HCT116 (cell line): ENCODE measurements at regions not wholly inside any gene's neighbourhood (a gene's known extent, or its start where the extent isn't known, plus 50 kb on each side); places are given as distances from the start of the nearest gene placed in this dataset.

Experiments used
- ATAC-seq: fragments of 200-7000 bp; cut with Tn5 transposase; 2 replicates; pipeline ENCODE4 v1.9.1; 2020; ENCODE audit warnings: mild to moderate bottlenecking, moderate library complexity
- BruUV-seq: library from RNA; stranded (reverse); fragments of 400-500 nt; replicated peaks from 2 replicates; lab custom pipeline; 2021; lab: Mats Ljungman, UMichigan
- CTCF ChIA-PET: fragments of 300-600 bp; sonication (Branson Sonifier 250); formaldehyde crosslinking; loops from one replicate; lab custom pipeline; 2021; ENCODE audit warnings: antibody characterized with exemption; lab: Charles Lee
- POLR2A ChIA-PET: fragments of 300-600, 350-600 bp; sonication (Branson Sonifier 250); formaldehyde crosslinking; loops from one replicate; lab custom pipeline; 2021; ENCODE audit warnings: antibody characterized with exemption; lab: Charles Lee
- RAD21 ChIA-PET, 2 experiments: fragments of 300-600 bp; sonication (Branson Sonifier 250); formaldehyde crosslinking; loops; one replicate each; lab custom pipeline; 2023; ENCODE audit warnings: low total read pairs in 2 of 2; ENCODE audit not compliant: uncharacterized antibody in 2 of 2, unreplicated experiment in 2 of 2, low non-redundant PET in 1 of 2; lab: Charles Lee
- DNase-seq: peaks from one replicate; pipeline ENCODE4 v3.0.0-alpha.2; 2010; ENCODE audit warnings: low read depth, low spot score
- H2AFZ ChIP-seq: fragments of 200-600 bp; shearing (Covaris generic), sonication (generic); 2 replicates; pipeline ENCODE4 v1.6.1; 2017; ENCODE audit warnings: low read depth, mixed run types, mixed read lengths, antibody characterized with exemption, low read length; ENCODE audit not compliant: poor library complexity, severe bottlenecking
- H3K27ac ChIP-seq: 2 replicates; pipeline ENCODE4 v1.5.1; 2012; ENCODE audit warnings: low read depth, low read length
- H3K27me3 ChIP-seq: fragments of 200-600 bp; sonication (generic); 2 replicates; pipeline ENCODE4 v1.6.1; 2016; ENCODE audit warnings: mixed run types, low read length, mixed read lengths; ENCODE audit not compliant: insufficient read depth
- H3K36me3 ChIP-seq, 2 experiments: fragments of 200-500 bp in 1 of 2; fragments of 200-600 bp in 1 of 2; sonication (Bioruptor generic) in 1 of 2; sonication (generic) in 1 of 2; 2 replicates each; pipeline versions ENCODE4 v1.5.1 to v1.6.1; 2014 to 2016; ENCODE audit warnings: low read length in 2 of 2, inconsistent platforms in 1 of 2, mixed read lengths in 1 of 2, mixed run types in 1 of 2; ENCODE audit not compliant: insufficient read depth in 2 of 2, control insufficient read depth in 1 of 2
- H3K4me1 ChIP-seq, 2 experiments: fragments of 200-600 bp in 1 of 2; sonication (generic) in 1 of 2; 2 replicates each; pipeline versions ENCODE4 v1.5.1 to v1.6.1; 2012 to 2017; ENCODE audit warnings: low read length in 2 of 2, inconsistent platforms in 1 of 2, mild to moderate bottlenecking in 1 of 2, mixed read lengths in 1 of 2, mixed run types in 1 of 2, moderate library complexity in 1 of 2; ENCODE audit not compliant: insufficient read depth in 2 of 2, control insufficient read depth in 1 of 2
- H3K4me2 ChIP-seq: fragments of 200-600 bp; sonication (generic); 2 replicates; pipeline ENCODE4 v1.6.1; 2017; ENCODE audit warnings: mixed run types, low read length, mixed read lengths
- H3K4me3 ChIP-seq, 2 experiments: fragments of 200-600 bp in 1 of 2; sonication (generic) in 1 of 2; replicated peaks in 1 of 2; 2 replicates each; pipeline ENCODE4 v1.5.1; 2011 to 2016; ENCODE audit warnings: low read length in 2 of 2, control low read depth in 1 of 2, low read depth in 1 of 2, mild to moderate bottlenecking in 1 of 2, mixed read lengths in 1 of 2, mixed run types in 1 of 2
- H3K79me2 ChIP-seq: fragments of 200-600 bp; sonication (generic); 2 replicates; pipeline ENCODE4 v1.6.1; 2017; ENCODE audit warnings: mild to moderate bottlenecking, mixed run types, low read length, moderate library complexity, mixed read lengths; ENCODE audit not compliant: insufficient read depth
- H3K9ac ChIP-seq: fragments of 200-600 bp; sonication (generic); 2 replicates; pipeline ENCODE4 v1.6.1; 2016; ENCODE audit warnings: low read length, mixed read lengths
- H3K9me2 ChIP-seq: fragments of 200-600 bp; sonication (generic), shearing (Covaris generic); 2 replicates; pipeline ENCODE4 v1.6.1; 2017; ENCODE audit warnings: mixed run types, mild to moderate bottlenecking, moderate library complexity; ENCODE audit not compliant: insufficient read depth
- H3K9me3 ChIP-seq, 2 experiments: fragments of 200-500 bp in 1 of 2; fragments of 200-600 bp in 1 of 2; sonication (Bioruptor generic) in 1 of 2; sonication (generic) in 1 of 2; 2 replicates each; pipeline ENCODE4 v1.6.1; 2014 to 2017; ENCODE audit warnings: low read length in 2 of 2, mixed read lengths in 2 of 2, inconsistent platforms in 1 of 2, low read depth in 1 of 2, mild to moderate bottlenecking in 1 of 2, mixed run types in 1 of 2, moderate library complexity in 1 of 2; ENCODE audit not compliant: control insufficient read depth in 1 of 2, insufficient read depth in 1 of 2
- H4K20me1 ChIP-seq: fragments of 200-600 bp; sonication (generic), shearing (Covaris generic); 2 replicates; pipeline ENCODE4 v1.6.1; 2017; ENCODE audit warnings: mixed run types, mild to moderate bottlenecking, moderate library complexity; ENCODE audit not compliant: insufficient read depth
- CEBPB ChIP-seq: IDR thresholded peaks from 2 replicates; pipeline ENCODE4 v1.6.1; 2012; ENCODE audit warnings: low read depth
- CTCF ChIP-seq, 3 experiments: fragments of 200-600 bp in 1 of 3; sonication (generic) in 1 of 3; IDR thresholded peaks in 2 of 3; conservative IDR thresholded peaks in 1 of 3; 2 replicates each; pipeline ENCODE4 v1.5.1; 2012 to 2017; ENCODE audit warnings: low read depth in 2 of 3, low read length in 2 of 3, antibody characterized with exemption in 1 of 3, borderline replicate concordance in 1 of 3, control low read depth in 1 of 3, mild to moderate bottlenecking in 1 of 3, mixed read lengths in 1 of 3, mixed run types in 1 of 3, moderate library complexity in 1 of 3; ENCODE audit not compliant: insufficient read depth in 1 of 3
- ELF1 ChIP-seq: IDR thresholded peaks from 2 replicates; pipeline ENCODE4 v1.6.1; 2012; ENCODE audit warnings: low read depth, borderline replicate concordance
- EZH2 ChIP-seq: fragments of 200-600 bp; sonication (generic); IDR thresholded peaks from 2 replicates; pipeline ENCODE4 v1.6.1; 2017; ENCODE audit warnings: antibody characterized with exemption, mixed run types
- JUND ChIP-seq: IDR thresholded peaks from 2 replicates; pipeline ENCODE4 v1.6.1; 2012
- POLR2AphosphoS5 ChIP-seq: IDR thresholded peaks from 2 replicates; pipeline ENCODE4 v1.6.1; 2011; ENCODE audit warnings: mild to moderate bottlenecking, low read depth, low read length, moderate library complexity
- REST ChIP-seq: IDR thresholded peaks from 2 replicates; pipeline ENCODE4 v1.6.1; 2012; ENCODE audit warnings: low read depth
- SIN3A ChIP-seq: IDR thresholded peaks from 2 replicates; pipeline ENCODE4 v1.6.1; 2012; ENCODE audit warnings: low read depth
- SP1 ChIP-seq: IDR thresholded peaks from 2 replicates; pipeline ENCODE4 v1.6.1; 2012; ENCODE audit warnings: low read depth
- SRF ChIP-seq: IDR thresholded peaks from 2 replicates; pipeline ENCODE4 v1.6.1; 2012; ENCODE audit warnings: low read depth
- ZBTB33 ChIP-seq: IDR thresholded peaks from 2 replicates; pipeline ENCODE4 v1.6.1; 2011; ENCODE audit warnings: mild to moderate bottlenecking, low read length, moderate library complexity; ENCODE audit not compliant: insufficient replicate concordance; ENCODE audit errors: extremely low read depth
- intact Hi-C: fragments of 100-400 bp; cut with micrococcal nuclease; formaldehyde crosslinking; loops from 2 replicates; pipeline ENCODE4 v1.10.0; 2022

DNA sequence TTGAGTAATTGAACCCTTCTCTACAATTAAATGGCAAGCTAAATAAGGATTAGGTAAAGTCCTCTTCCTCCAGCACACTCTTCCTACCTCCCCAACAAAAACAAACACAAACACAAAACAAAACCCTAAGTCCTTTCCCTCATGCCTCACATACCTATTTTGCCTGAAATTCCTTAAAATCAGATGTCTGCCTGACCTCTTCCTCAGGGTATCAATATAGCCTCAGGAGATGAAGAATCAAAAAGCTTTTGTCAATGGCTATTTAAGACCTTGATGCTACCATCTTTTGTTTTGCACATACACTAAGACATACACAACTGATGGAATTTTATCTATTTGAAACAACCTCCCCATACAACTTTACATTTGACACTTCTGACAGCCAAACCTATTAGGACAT is 75.1 kb downstream of the TUSC1 start (continued):
- no peak for TF ChIP-seq POLR2AphosphoS5

DNA sequence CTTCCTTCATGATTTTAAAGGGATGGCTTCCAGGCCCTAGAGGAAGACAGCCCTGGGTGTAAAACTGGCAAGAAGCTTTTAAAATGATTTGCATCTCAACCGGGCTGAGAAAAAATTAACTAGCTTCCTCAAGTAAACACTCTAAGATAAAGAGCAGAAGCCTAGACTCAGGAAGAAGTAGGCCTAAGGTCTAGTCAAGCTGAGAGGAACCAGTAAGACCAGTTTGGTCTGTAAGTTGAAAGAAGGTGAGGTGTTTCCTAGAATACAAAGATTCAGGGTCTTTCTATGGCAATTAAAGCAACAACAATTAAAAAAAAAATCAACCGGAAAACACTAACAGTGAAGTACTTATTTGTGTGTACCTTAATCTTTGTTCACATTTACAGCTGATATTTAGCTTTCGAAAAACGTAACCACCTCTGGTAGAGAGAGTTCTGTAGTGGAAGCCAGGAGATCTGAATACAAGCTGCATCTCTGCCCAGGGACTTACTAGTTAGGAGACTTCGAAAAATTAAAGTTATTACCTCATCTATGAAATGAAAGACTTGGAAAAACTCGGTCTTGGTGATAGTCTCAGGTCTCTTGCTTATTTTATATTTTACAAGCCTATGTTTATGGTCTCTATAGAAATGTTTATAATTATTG is 75.7 kb downstream of the TUSC1 start:
- Histone ChIP-seq H3K9me2 (no peaks in the 10 kb centered on the region), H4K20me1 (no peaks in the 10 kb centered on the region), H3K4me3 (no peak overlapping the region), H2AFZ (no peak overlapping the region), H3K4me2 (no peak overlapping the region), H3K4me1 (no peaks in the 10 kb centered on the region), H3K27ac (no peak overlapping the region), H3K9me3 (peaks cover 0 to 25% of the 10 kb centered on the region in 2 experiments; a peak in 3 of 4 replicates), H3K36me3 (no peaks in the 10 kb centered on the region), H3K9ac (no peak overlapping the region), H3K79me2 (no peaks in the 10 kb centered on the region), H3K27me3 (no peaks in the 10 kb centered on the region)
- POLR2A ChIA-PET, result no interaction called here
- CTCF ChIA-PET, result no interaction called here
- BruUV-seq, result no TSS peak
- RAD21 ChIA-PET, result no interaction called here
- ATAC-seq, result no peak
- DNase-seq, result no peak
- no peak for TF ChIP-seq ELF1
- TF ChIP-seq REST, result no peak
- no peak for TF ChIP-seq JUND
- TF ChIP-seq SP1, result no peak
- TF ChIP-seq POLR2AphosphoS5, result no peak
- no peak for TF ChIP-seq ZBTB33
- TF ChIP-seq EZH2, result no peak
- TF ChIP-seq CTCF (IDR thresholded peaks at IDR 0.05 in 2 of 3, conservative IDR thresholded peaks at IDR 0.05 in 1 of 3; ENCODE audit: borderline replicate concordance in 1 of 3, insufficient read depth in 1 of 3, low read depth in 2 of 3, low read length in 2 of 3), result no peak
- TF ChIP-seq CEBPB, result no peak
- no peak for TF ChIP-seq SIN3A
- TF ChIP-seq SRF, result no peak
- intact Hi-C loops, result no loop called here
